Lower leg skin (tissue), 3 donors: ENCODE measurements at regions not wholly inside any gene's neighbourhood (a gene's known extent, or its start where the extent isn't known, plus 50 kb on each side); places are given as distances from the start of the nearest gene placed in this dataset.

Experiments used
- POLR2A ChIP-seq, 2 donors: fragments of 450-650 bp; IDR thresholded peaks; one replicate each; pipeline ENCODE4 v1.6.1; 2016 to 2017; ENCODE audit warnings: antibody characterized with exemption in 2 of 2, mild to moderate bottlenecking in 1 of 2, moderate library complexity in 1 of 2
- TF ChIP-seq, protein P1 (sequence below), 3 donors: fragments of 450-650 bp; IDR thresholded peaks; one replicate each; pipeline ENCODE4 v1.5.1; 2016; ENCODE audit warnings: antibody characterized with exemption in 3 of 3, mild to moderate bottlenecking in 3 of 3, moderate library complexity in 2 of 3

DNA sequence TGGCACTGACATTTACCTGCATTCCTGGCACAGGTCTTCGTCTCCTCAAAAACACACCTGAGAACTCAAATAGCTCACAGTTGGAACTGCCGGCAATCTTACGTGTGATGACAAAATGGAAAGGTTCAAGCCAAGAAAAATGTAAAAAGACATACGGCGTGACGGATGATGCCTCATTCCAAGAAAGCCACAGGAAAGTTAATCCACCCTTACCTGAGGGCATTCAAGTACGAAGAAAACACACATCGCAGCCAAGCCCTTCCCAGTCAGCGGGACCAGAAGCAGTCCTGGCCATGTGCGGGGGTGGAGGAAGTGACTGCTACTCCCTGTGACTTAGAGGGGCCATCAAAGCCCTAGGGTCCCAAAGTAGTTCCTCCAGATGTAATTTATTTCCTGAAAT, 986.3 kb upstream of the CELF4 start:
- TF ChIP-seq, protein P1, sequence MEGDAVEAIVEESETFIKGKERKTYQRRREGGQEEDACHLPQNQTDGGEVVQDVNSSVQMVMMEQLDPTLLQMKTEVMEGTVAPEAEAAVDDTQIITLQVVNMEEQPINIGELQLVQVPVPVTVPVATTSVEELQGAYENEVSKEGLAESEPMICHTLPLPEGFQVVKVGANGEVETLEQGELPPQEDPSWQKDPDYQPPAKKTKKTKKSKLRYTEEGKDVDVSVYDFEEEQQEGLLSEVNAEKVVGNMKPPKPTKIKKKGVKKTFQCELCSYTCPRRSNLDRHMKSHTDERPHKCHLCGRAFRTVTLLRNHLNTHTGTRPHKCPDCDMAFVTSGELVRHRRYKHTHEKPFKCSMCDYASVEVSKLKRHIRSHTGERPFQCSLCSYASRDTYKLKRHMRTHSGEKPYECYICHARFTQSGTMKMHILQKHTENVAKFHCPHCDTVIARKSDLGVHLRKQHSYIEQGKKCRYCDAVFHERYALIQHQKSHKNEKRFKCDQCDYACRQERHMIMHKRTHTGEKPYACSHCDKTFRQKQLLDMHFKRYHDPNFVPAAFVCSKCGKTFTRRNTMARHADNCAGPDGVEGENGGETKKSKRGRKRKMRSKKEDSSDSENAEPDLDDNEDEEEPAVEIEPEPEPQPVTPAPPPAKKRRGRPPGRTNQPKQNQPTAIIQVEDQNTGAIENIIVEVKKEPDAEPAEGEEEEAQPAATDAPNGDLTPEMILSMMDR (IDR thresholded peaks at IDR 0.05): no peak
- TF ChIP-seq POLR2A (IDR thresholded peaks at IDR 0.05): no peak
